Hippocampal formation (tissue), 2 donors: ENCODE measurements at regions not wholly inside any gene's neighbourhood (a gene's known extent, or its start where the extent isn't known, plus 50 kb on each side); places are given as distances from the start of the nearest gene placed in this dataset.
"Not testable (repeated sequence)": the region's sequence is repeated elsewhere in the genome, so short reads cannot be mapped to it uniquely, and the experiment has no call there.

Experiments
- DNase-seq, 2 donors: peaks; one replicate each; lab custom pipeline; 2025; lab: John Stamatoyannopoulos, UW

GRCh38 chr1:113302636-113303035 is 87.7 kb upstream of the MAGI3 start:
- DNase-seq: no peak

GRCh38 chr1:113303267-113303666 is 87.0 kb upstream of the MAGI3 start:
- no peak for DNase-seq

GRCh38 chr1:113305029-113305428 is 85.3 kb upstream of the MAGI3 start:
- DNase-seq: not testable (repeated sequence)

- no peak for DNase-seq
These were observed 82.4 kb upstream of the MAGI3 start for GRCh38 chr1:113307771-113308445.

DNA sequence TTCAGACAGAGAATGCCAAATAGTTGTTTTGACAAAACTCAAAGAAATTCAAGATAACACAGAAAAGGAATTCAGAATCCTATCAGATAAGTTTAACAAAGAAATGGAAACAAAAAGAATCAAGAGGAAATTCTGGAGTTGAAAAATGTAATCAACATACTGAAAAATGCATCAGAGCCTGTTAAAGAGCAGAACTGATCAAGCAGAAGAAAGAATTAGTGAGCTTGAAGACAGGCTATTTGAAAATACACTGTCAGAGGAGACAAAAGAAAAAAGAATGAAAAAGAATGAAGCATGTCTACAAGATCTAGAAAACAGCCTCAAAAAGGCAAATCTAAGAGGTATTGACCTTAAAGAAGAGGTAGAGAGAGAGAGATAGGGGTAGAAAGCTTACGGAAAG is 77.7 kb upstream of the MAGI3 start:
- not testable (repeated sequence) for DNase-seq

DNA sequence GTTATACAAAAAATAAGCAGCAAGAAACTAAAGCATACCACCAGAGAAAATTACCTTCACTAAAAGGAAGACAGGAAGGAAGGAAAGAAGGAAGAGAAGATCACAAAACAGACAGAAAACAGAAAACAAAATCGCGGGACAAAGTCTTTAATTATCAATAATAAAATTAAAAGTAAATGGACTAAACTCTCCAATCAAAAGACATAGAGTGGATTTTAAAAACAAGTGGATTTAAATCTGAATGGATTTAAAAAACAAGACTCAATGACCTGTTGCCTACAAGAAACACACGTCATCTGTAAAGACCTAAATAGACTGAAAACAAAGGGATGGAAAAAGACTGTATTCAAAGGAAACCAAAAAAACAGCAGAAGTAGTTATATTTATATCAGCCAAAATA is 75.7 kb upstream of the MAGI3 start:
- no peak for DNase-seq

DNA sequence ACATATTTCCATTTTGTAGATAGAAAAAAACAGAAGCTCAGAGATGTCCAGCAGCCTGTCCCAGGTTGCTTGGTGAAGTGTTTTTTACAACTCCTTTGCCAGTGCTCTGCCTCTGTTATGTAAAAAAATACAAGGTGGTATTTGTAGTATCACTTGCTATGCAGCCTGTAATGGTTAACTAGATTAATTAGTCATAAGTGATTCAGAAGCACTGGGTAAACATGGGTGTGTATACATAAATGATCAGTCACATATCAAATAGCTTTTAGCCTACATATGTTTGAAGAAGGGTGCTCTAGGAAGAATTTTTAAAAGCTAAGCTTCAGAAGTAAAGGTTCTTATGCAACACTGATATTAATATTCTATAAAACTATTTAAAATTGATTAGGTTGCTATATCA is 70.0 kb upstream of the MAGI3 start:
- DNase-seq: no peak

DNA sequence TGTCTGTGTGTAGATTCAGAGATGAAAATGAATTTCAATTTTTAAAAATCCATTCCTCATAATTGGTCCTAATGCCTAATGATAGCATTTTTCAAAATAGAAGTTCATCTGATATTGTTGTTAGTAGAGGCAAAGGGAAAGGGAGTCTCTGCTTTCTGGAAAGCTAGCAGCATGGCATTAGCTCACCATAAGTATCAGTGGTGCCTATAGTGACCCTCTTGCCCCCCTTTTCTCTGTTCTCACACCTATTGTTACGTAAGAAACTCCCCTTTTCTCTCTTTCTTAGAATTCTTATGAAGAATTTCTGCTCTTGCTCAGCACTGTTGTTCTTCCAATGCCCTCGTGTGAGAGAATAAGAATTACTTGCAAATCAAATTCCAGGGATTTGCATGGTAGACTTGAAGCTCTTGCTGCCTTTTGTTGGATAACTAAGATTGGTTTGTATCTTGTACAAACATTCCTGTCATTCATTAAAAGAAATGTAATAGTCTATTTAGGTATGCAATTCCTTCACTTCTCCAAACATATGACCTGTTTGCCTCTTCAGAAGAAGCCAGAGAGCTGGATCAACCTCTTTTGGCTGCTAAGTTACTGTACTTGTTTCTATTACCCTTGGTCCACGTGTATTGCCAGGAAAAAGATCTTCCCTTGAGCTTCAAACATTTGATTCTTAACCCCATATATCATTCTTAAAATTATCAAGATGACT is 69.2 kb upstream of the MAGI3 start:
- no peak for DNase-seq

DNA sequence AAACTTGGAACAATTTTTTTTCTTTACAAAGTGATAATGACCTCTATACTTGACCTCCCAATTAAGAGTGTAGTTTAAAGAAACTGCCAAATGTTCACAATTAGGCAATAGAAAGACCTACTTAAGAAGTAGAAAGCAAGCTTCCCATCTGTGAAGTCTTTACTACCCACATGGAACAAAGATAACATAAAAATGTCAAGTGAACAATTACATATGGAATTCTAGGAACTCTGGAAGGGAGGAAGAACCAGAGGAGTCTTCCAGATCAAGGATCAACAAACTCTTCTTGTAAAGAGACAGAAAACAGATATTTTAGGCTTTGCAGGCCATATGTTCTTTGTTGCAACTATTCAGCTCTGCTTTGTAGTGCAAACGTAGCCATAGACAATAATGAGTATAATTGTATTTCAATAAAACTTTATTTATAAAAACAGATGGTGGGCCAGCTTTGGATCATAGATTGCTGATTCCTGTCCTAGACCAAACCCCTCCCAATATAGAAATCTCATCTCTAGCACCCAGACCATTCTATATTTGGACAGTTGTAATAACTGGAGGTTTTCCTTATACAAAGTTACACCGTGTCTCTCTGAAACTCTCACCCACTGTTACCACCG is 68.4 kb upstream of the MAGI3 start:
- no peak for DNase-seq

- no peak for DNase-seq
These were observed 67.9 kb upstream of the MAGI3 start for GRCh38 chr1:113322439-113322838.

GRCh38 chr1:113325022-113325421 is 65.3 kb upstream of the MAGI3 start:
- DNase-seq: no peak

DNA sequence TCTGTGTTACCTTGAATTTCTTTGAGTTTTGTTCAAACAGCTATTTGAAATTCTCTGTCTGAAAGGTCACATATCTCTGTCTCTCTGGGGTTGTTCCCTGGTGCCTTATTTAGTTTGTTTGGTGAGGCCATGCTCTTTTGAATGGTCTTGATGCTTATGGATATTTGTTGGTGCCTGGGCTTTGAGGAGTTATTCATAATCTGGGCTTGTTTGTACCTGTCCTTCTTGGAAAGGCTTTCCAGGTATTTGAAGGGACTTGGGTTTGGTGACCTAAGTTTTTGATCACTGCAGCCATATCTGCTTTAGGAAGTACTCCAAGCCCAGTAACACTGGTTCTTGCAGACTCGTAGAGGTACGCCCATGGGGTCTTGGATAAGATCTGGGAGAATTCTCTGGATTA is 63.3 kb upstream of the MAGI3 start:
- DNase-seq: no peak

DNA sequence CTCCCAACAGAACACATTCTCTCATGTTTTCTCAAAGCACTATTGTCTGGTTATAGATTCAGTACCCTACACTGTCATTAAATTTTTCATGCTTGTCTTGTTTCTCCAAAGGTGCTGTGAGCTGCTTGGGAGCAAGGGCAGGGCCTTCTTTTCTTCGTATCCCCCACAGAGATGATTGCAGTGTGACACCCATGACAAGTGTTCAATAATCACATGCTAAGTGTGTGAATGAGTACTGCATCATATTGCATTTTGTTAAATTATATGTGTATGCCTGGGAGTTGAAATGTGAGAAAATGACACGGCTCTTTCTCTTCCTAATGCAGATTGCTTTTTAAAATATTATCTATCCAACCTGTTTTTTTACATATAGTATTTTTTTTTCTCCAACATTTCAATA is 57.3 kb upstream of the MAGI3 start:
- no peak for DNase-seq

GRCh38 chr1:113340038-113340437 is 50.3 kb upstream of the MAGI3 start:
- no peak for DNase-seq
